Gastroesophageal sphincter (tissue), 3 donors: ENCODE measurements at regions not wholly inside any gene's neighbourhood (a gene's known extent, or its start where the extent isn't known, plus 50 kb on each side); places are given as distances from the start of the nearest gene placed in this dataset.

Experiments
- POLR2A ChIP-seq, 2 donors: fragments of 450-650 bp; IDR thresholded peaks; one replicate each; pipeline ENCODE4 v1.6.1; 2017; ENCODE audit warnings: antibody characterized with exemption in 2 of 2, mild to moderate bottlenecking in 2 of 2, moderate library complexity in 1 of 2
- POLR2AphosphoS5 ChIP-seq: sonication (generic); formaldehyde crosslinking; IDR thresholded peaks from one replicate; pipeline ENCODE4 v1.6.1; 2017; ENCODE audit warnings: antibody characterized with exemption
- TF ChIP-seq, protein P1 (sequence below), 4 experiments: fragments of 200-600 bp in 2 of 4; fragments of 450-650 bp in 2 of 4; sonication (generic) in 1 of 4; IDR thresholded peaks; one replicate each; pipeline ENCODE4 v1.5.1; 2017 to 2019; ENCODE audit warnings: antibody characterized with exemption in 4 of 4, mild to moderate bottlenecking in 2 of 4, moderate library complexity in 2 of 4

DNA sequence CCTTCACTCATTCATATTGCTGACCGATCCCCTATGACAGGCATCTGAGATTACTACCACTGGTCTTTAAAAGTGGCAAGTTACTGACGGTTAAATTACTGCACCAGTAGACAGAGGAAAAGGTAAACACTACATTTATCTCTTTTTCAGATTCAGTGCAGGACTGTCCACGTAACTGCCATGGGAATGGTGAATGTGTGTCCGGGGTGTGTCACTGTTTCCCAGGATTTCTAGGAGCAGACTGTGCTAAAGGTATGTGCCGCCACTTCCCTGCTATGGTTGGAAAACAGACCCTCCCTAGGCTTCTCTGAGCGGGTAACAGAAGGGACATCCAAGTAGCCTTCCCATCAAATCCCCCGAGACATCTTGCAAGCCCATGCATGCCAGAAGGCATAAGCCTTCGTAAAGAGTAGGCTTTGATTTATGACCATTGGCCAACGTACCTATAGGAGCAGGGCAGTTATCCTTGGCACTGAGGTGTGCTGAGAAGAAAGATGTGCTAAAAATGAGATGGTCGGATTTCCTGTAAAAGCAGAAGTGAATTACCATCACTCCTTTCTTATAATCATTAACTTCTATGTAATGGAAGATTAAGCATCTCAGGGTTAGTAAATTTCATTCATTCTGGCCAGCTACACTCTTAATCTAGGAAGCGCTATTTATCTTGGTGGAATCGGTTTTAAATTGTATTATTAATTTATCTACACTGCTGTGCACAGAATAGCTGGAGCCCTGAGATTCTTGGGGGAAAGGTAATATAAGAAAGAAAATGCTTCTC lies 193.4 kb upstream of the WWC1 start:
- TF ChIP-seq POLR2A (IDR thresholded peaks at IDR 0.05) = no peak
- TF ChIP-seq, protein P1, sequence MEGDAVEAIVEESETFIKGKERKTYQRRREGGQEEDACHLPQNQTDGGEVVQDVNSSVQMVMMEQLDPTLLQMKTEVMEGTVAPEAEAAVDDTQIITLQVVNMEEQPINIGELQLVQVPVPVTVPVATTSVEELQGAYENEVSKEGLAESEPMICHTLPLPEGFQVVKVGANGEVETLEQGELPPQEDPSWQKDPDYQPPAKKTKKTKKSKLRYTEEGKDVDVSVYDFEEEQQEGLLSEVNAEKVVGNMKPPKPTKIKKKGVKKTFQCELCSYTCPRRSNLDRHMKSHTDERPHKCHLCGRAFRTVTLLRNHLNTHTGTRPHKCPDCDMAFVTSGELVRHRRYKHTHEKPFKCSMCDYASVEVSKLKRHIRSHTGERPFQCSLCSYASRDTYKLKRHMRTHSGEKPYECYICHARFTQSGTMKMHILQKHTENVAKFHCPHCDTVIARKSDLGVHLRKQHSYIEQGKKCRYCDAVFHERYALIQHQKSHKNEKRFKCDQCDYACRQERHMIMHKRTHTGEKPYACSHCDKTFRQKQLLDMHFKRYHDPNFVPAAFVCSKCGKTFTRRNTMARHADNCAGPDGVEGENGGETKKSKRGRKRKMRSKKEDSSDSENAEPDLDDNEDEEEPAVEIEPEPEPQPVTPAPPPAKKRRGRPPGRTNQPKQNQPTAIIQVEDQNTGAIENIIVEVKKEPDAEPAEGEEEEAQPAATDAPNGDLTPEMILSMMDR (IDR thresholded peaks at IDR 0.05) = no peak
- TF ChIP-seq POLR2AphosphoS5 = no peak
